ENCODE measurements at regions not wholly inside any gene's neighbourhood (a gene's known extent, or its start where the extent isn't known, plus 50 kb on each side); places are given as distances from the start of the nearest gene placed in this dataset.
"Not testable (repeated sequence)": the region's sequence is repeated elsewhere in the genome, so short reads cannot be mapped to it uniquely, and the experiment has no call there.

- DNase-seq (ENCODE audit: low spot score) = no peak
Measured at GRCh38 chr14:53668897-53669296, 287.7 kb downstream of the BMP4 start.

DNA sequence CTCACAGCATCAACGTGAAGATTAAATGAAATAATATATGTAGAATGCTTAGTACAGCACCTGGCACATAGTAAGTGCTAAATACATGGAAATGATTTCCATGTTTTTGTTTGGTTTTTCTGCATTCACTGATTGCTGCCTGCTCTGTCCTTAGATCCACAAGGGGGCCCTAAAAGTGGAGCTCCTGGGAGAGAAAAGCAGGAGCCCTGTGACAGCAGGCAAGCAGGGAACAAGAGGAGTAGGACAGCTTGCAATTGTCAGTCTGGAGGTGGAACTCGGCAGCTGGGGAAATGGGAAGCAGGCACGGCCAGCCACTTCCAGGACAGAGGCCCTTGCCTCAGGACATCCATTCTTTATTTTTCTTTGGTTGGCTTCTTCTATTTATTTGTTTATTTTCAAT is 292.9 kb downstream of the BMP4 start:
- peak; percentile 24 for DNase-seq (ENCODE audit: low spot score)

- DNase-seq (ENCODE audit: low spot score) = no peak
Measured at GRCh38 chr14:53655080-53655785, 301.4 kb downstream of the BMP4 start.

DNA sequence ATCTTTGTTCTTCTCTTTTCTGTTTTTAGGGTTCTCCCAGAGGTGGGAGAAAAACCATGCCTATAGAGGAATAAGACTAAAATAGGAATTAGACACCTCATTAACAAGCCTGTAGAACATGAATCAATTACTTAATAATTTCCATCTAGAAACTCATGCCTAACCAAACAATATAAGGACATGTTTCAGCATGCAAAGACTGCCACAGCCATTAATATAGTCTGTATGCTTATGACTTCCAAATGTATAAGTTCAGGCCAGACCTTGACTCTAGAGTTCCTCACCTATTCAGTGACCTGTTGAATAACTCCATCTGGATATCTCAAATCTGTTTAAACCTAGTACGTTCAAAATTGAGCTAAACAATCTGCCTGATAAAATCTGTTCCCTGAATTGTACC is 304.6 kb downstream of the BMP4 start:
- DNase-seq (ENCODE audit: low spot score) = no peak

- no peak for DNase-seq (ENCODE audit: low spot score)
Measured at GRCh38 chr14:53651096-53651740, 305.4 kb downstream of the BMP4 start.

- DNase-seq (ENCODE audit: low spot score) = no peak
Measured at GRCh38 chr14:53646925-53647324, 309.7 kb downstream of the BMP4 start.

DNA sequence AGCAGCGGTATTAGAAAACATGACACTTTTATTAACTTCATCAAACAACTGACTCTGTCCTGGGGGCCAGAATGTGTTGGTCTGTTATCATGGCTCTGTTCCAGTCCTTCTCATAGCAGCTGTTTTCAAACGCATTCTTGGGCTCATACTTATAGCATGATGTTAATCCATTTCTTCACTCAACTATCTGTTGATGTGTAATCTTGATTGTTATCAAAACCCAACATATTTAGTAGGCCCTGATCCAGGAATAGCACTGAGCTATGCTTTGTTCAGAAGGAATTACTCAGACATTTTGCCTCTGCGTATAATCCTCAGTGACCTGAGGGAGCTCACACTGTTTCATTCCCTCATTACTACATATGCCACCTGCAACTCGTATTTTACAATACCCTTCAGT is 315.9 kb downstream of the BMP4 start:
- no peak for DNase-seq (ENCODE audit: low spot score)

- no peak for DNase-seq (ENCODE audit: low spot score)
Measured at GRCh38 chr14:53638966-53639365, 317.7 kb downstream of the BMP4 start.

DNA sequence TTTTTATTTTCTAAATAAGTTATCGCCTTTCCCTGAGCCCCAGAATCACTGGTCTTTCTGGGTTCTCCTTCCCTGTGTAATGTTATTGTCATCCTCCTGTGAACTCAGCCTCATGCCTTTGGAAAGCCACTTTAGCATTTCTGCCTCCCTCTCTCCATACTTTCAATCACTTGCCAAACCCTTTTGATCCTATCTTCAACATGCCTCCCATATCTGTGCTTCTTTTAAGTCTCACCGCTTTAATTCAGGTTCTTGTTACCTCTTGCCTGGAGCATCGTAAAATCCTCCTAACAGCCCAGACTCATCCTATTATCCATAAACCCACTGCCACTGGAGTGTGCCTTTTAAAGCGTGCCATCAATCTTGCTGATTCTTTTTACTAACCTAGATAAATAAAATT is 321.8 kb downstream of the BMP4 start:
- no peak for DNase-seq (ENCODE audit: low spot score)

- DNase-seq (ENCODE audit: low spot score) = no peak
Measured at GRCh38 chr14:53630336-53630735, 326.3 kb downstream of the BMP4 start.

- no peak for DNase-seq (ENCODE audit: low spot score)
Measured at GRCh38 chr14:53628732-53629430, 327.7 kb downstream of the BMP4 start.

- DNase-seq (ENCODE audit: low spot score) = no peak
Measured at GRCh38 chr14:53628261-53628660, 328.4 kb downstream of the BMP4 start.

DNA sequence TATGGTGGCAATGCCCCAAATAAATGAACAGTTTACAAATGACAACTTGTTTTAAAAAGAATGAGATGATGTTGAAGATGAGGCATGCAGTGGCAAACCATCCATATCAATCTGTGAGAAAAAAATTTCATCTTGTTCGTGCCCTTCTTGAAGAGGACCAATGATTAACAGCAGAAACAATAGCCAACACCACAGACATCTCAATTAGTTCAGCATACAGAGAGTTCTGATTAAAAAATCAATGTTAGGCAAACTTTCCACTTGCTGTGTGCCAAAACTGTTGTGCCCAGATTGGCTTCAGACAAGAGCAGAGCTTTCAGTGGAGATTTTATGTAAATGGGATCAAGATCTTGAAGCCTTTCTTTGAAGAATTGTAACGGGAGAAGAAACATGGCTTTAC is 329.9 kb downstream of the BMP4 start:
- no peak for DNase-seq (ENCODE audit: low spot score)

DNA sequence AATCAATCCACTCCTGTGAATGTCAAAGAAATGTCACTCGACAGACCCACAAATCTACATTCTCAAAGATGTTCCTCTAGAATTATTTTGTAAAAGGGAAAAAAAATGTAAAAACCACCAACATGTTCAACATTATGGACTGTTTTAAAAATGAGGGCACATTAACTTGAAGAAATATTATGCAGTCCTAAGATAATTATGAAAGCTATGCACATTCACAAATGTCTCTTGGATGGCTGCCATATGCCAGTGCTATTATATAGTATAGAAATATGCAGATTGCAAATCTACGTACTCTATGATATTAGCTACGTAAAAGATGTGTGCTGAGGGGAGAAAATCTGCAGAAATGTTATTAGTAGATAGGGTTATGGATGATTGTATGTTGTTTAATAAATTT is 334.2 kb downstream of the BMP4 start:
- no peak for DNase-seq (ENCODE audit: low spot score)

DNA sequence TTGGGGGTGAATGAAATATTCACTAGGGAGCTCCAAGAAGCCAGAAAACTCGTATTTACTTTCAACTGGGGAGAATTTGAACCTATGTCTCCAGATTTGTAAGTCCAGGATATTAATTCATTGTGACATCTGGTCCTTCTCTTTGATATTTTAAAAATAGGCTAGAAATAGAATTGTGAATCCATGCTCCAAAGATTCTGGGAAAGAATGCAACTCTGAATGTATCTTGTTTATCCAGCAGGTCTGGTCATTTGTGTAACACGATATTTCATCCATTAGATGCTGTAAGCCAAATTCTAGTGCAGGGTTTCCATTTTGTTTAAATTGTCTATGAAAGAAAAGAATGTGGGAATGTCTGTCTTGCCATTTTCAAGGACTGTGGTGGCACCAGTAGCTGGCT is 334.7 kb downstream of the BMP4 start:
- DNase-seq (ENCODE audit: low spot score) = no peak

DNA sequence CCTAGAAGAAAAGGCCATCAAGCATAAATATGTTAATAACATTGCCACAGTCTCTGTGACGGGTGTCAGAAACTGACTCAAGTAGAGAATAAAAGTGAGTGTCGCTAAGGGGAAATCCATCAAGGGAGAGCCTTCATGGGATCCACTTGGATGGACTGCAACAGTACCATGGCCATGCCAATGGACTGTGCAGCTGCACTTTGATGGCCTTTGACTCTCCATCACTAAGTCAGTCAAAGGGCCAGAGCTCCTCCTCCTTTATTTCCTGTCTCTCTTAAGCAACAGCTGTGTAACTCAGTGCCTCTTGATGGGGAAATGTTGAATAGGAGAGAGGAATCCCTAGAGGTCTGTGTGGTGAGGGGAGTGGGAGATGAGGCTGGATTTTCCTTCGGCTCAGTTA is 335.2 kb downstream of the BMP4 start:
- no peak for DNase-seq (ENCODE audit: low spot score)

GRCh38 chr14:53620890-53621289 is 335.7 kb downstream of the BMP4 start:
- no peak for DNase-seq (ENCODE audit: low spot score)

DNA sequence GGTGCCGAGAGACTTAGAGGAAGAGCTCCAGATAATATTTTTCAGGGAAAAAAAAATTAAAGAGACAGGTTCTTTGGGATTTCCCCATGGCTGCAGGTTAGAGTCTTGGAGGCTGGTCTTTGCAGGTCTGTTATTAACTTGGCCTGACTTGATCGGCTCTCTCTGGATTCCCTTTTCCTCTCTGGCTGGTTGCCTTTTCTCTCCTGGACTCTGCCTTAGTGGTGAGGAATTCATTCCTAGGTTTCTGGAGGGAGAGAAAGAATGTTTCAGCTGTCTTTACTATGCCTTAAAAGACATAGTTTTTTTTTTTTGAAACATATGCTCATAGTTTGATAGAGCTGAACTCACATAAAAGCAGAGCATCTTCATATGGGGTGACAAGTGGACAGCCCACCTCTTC is 336.3 kb downstream of the BMP4 start:
- no peak for DNase-seq (ENCODE audit: low spot score)

GRCh38 chr14:53619691-53620231 is 336.9 kb downstream of the BMP4 start:
- no peak for DNase-seq (ENCODE audit: low spot score)

GRCh38 chr14:53616536-53616935 is 340.1 kb downstream of the BMP4 start:
- DNase-seq (ENCODE audit: low spot score) = not testable (repeated sequence)

DNA sequence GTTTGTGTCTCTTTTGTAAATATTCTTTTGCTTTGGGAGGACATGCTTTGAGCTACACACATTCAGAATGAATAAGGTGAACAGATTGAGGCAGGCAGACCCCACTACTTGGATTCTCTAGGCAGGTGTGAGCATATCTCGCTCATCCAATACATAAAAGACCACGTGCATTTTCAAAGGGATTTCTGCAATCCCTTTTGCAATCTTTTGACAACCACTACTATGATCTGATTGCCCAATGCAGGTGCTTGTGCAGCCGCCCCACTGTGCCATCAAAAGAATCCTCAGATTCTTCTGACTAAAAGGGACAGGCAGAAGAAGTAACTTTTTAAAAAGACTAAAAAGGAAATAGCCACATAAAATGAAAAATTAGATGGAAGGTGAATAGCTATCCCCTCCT is 341.4 kb downstream of the BMP4 start:
- DNase-seq (ENCODE audit: low spot score) = no peak

- DNase-seq (ENCODE audit: low spot score) = peak; percentile 18
Measured at GRCh38 chr14:53613404-53614253, 343.0 kb downstream of the BMP4 start.
